PFSK-1 (cell line): ENCODE measurements at regions not wholly inside any gene's neighbourhood (a gene's known extent, or its start where the extent isn't known, plus 50 kb on each side); places are given as distances from the start of the nearest gene placed in this dataset.

ENCODE experiments used
- POLR2AphosphoS5 ChIP-seq: IDR thresholded peaks from 2 replicates; pipeline ENCODE4 v1.6.1; 2012; ENCODE audit warnings: low read depth, mild to moderate bottlenecking, control low read depth, low read length, moderate library complexity
- SIN3A ChIP-seq: IDR thresholded peaks from 2 replicates; pipeline ENCODE4 v1.6.1; 2012; ENCODE audit warnings: mild to moderate bottlenecking, low read length, moderate library complexity, borderline replicate concordance; ENCODE audit not compliant: insufficient read depth

DNA sequence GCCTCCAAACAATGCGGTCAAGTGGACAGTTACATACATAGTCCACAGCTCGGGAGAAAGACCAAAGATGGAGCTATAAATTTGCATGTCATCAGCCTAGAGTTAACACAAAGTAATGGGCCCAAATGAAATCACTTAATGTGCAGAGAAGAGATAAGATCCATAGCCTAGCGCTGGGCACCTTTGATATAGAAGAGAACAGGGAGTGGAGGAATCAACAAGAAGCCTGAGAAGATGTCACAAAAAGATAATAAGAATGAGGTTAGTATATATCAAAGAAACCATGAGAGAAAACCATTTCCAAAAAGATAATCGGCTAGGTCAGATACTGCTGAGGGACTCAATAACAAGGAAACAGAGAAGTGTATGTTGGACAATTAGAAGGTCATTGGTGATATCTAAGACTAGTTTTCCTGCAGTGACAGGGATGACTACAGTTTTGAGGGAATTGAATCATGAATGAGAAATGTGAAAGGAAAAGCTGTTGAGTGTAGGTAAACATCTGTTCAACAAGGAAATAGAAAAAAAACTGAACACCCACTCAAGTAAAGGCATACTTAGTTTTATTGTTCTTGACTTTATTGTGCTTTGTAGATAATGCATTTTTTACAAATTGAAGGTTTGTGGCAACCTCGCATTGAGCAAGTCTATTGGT is 68.7 kb upstream of the CDH6 start:
- TF ChIP-seq POLR2AphosphoS5: no peak
- TF ChIP-seq SIN3A: no peak
